Right forelimb (tissue), 1 donor: ENCODE measurements at regions not wholly inside any gene's neighbourhood (a gene's known extent, or its start where the extent isn't known, plus 50 kb on each side); places are given as distances from the start of the nearest gene placed in this dataset.

Experiments used
- DNase-seq: peaks from one replicate; pipeline ENCODE4 v3.0.0-alpha.2; 2018

DNA sequence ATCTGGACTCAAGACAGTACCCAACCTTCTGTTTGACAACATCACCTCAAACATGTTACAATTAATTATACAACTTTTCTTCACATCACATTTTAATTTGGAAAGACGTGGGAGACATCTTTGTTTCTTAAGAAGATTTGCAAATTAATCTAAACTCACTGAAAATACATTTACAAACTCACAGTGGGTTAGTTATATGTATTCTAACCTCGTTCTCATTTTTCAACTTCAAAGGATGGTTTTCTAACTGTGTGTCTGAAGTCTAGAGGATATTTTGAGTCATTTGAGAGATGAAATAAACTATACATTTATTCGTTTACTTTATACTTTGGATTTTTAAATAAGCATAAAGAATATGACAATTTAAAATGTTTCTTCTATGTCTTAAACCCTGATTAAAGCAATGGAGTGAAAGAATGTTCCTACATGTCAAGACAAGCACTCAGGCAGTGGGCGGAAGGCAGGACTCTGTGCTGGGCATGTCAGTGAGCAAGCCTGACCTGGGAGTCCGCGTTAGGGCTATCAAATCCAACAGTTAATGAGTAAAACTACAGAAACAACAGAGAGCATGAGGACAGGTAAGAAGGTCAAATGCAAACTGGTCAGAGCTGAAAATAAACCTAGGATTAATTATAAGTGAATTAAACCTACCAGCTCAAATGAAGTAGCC is 76.5 kb upstream of the CTTNBP2NL start:
- DNase-seq = no peak

DNA sequence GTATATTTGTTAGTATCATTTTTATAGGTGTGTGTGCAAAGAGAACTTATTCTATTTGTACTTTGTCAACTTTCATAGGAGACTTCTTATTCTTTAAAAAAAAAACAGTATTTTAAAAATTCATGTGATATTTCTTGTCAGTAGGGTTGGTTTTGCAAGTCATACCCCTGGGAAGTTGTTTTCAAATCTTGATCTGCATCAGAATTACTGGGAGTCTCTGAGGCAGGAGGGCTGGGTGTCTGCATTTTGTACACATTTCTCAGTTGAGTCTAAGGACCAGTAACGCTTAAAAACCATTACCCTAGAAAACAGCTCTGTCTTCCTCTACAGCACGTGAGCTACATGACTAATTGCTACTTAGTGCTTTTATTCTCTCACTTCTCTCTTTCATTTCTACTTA is 76.0 kb upstream of the CTTNBP2NL start:
- DNase-seq = no peak

DNA sequence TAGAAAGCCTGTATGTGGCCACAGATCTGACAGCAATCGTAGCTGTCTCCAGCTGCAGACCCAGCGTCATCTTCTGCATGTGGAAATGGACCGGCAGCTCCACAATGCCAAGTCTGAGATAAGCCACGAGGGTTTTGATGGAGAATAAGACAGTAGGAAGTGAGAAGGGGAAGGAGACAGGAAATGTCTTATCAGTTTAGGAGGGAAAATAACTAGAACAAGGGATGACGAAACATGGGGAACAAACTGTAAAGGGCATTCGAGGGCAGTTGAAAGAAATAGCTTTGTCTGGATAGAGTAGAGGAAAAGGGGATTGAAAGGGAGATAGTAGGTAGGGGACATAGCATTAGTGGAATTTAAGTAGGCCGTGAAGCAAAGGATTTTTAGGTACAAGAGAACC is 74.0 kb upstream of the CTTNBP2NL start:
- no peak for DNase-seq

DNA sequence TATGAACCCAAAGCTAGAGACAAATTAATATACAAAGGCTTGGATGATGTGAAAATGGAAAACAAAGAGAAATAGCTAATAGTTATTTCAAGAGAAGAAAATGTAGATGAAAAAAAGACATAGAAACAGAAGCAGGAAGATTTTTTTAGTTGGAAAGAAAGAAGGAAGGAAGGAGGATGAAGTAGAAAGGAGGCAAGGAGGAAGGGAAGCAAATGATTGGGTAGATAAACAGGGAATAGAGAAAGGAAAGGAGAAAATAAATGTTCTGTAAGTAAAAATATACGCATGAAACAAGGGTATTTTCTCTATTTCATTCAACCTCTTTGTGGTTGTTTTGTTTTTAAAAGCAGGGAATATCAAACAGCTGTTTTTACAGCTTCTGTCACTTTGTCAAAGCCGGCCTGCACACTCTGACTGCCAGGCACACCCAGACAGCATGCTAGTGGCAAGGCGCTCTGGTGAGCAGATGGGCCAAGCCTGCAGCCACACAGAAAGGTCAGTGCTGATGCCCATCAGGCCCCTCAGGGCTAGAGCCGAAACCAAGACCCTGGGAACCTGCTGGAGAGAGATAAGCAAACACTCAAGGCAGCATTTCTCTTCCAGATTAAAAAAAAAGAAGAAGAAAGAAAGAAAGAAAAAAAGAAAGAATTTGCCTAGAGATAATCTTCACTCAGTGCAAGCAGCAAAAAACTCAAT is 72.9 kb upstream of the CTTNBP2NL start:
- DNase-seq = no peak

DNA sequence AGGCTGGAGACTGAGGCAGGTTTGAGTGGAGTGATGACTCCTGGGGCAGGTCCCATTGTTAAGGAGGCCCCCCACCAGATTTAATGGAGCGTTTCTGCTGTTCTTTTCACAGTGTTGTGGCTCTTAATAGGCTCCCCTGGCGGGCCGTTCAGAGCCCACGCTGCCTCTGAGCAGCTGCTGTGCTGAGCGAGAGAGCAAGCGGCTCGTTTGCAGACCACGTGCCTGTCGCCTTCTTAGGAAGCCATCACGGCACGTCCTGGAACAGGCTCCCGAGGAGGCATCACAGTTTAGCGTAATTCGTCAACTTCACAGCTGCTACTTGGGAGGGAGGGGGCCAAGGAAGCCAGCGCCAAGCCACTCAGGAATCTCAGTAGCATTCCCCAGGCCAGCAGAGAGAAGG is 70.5 kb upstream of the CTTNBP2NL start:
- DNase-seq = no peak

DNA sequence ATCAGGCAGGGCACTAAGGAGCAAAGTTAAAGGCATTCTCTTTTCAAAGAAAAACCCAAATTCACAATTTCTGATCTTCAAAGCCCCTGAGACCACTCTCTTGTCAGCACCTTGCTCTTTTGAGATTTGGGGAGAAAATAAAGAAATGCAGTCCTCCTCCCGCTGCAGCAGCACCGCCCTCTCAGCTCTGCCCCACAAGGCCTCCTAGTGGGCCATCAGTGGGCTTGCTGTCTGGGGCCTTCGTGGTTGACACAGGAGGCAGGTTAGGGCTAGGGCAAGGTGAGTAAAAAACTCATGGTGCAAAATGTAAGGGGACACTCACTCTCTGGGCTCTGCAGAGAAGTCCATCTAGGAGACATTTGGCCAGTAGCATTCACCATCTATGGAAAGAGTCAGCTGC is 67.4 kb upstream of the CTTNBP2NL start:
- DNase-seq = no peak

DNA sequence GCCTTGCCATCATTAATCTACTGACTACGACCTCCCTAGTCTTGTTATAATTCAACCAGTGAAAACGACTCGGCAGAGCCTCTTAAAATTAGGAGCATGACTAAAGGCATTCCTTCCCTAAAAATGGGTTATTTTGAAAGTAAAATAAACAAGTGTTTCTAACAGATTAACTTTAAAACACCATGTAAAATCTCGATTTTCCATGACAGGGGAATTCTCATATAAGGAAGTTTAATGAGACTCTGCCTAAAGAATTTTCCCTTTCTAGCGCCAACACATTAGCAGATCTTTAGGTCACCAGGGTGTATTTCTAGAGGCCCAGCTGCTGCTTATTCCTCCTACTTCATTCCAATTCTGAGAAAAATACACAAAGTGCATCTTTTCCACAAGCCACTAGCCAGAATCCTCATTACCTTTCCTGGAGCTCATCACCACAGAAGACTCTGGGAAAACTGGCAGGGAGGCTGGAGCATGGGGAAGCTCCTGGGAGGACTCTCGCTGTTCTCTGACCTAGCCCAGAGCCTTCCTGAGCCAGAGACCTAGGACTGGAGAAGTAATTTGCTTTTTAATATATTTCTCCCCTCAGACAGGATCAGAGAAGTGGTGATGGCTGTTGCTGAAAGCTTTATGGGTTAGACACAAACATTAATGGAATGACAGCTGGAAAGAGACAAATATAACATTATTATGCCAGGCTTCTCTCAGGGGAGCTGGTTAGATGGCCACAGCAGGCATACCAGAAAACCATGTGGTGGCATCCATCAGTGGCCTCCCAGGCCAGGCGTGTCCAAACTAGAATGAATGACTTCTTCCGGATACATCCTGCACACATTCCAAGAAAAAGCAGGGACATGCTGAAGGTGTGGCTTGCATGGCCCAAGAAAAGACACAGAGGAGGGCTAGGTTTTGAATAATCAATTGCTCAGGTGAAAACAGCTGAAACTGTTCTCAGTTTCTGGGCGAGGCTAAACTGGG is 63.6 kb upstream of the CTTNBP2NL start:
- DNase-seq = peak; percentile 70

DNA sequence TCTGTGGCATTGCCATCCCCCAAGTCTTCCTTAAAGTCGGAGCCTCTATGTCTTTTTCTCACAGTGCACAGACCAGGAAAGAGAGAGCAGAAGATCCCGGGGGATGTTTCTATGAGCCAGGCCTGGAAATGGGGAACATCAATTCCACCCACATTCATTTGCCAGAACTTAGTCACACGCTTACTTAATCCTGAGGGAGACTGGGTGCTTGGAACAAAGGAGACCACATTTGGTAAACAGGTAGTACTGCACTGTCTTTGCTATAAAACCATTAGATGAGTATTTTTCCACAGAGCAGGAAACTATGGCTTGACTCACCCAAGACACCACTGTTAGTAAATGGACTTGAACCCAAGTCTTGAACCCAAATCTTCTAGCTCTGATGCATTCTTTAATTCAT is 60.7 kb upstream of the CTTNBP2NL start:
- DNase-seq = no peak

DNA sequence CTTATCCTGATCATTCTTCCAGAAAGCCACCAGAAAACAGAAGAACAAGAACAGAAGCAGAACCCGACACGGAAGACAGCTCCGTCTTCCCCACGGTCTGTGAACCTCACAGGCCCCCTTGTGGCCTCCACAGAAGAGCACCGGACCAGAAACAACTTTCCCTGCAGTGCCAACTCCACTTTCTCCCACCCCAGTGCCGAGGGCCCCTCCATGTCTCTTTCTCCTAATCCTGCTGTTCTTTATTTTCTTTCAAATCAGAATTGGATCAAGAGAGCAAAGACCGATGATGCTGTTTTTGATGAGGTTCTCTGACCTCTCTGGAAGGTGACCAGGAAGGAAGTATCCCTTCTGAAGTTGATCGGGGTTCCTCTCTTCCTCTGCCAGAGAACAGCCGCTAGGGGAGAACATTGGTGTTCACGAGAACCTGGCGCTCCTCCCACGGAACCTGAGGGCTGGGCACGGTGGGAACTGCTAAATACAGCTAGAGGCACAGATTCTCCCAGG is 58.9 kb upstream of the CTTNBP2NL start:
- no peak for DNase-seq

DNA sequence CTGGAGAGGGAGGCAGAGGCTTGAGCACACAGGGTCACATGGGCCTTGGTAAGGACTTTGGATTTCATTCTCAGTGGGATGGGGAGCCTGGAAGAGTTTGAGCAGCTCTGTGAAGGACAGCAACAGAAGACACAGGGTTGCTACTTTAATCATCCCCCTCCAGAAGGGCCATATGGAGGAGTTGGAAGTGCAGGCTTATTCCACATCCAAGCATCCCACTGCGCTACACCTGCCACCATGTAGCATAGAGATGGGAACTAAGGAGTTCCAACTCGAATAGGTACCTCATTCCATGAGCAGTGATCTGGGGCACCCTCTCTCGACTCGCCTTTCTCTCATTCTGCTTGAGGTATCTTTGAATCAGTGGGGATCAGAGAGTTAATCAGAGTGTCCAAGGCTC is 54.0 kb upstream of the CTTNBP2NL start:
- DNase-seq = no peak

DNA sequence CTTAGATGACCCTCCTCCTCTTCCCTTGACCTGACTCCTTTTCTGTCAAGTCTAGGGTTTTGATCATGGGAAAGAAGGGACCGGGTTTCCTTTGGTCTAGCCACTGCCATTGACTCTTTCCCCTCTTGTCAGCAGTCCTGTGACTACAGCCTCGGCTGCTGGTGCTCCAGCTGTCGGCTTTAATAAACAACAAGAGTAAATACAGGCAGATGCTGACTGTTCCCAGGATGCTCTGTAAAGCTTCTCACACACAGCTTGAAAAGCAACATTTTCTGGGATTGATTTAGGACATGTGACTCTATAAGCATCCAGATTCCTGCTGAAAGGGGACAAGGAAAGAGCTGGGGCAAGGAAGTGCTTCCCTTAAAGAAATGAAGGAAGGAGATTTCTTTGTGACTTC is 53.5 kb upstream of the CTTNBP2NL start:
- DNase-seq = no peak

DNA sequence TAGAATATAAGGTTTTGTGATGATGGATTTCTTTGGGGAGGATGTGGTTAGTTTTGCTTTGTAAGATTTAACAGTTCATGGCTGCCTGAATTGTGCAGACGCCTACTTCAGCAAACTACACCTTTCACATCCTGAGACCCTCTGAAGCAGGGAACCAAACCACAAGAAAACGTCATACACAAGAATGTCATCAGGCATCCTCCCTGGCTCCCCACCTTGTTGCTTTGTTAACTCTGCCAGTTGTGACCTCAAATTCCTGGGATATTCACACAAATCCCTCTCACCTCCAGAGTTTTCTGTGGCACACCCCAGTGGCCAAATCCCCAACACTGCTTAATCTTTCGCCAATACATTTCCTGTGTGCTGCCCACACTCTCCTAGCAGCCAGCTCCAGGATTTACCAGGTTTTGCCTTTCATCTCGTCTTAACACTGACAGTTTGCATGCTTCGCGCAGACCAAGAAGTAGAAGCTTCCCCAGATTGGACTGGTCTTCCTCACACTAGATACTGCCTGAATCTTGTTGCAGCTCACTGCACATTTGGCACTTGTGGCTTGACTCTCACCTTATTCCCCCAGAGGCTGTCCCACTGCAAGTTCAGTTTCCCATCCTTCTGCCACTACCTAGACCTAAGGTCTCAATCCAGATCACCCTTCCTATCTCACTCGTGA is 51.1 kb upstream of the CTTNBP2NL start:
- no peak for DNase-seq
